Central memory CD8-positive, alpha-beta T cell (primary cell): ENCODE measurements at regions not wholly inside any gene's neighbourhood (a gene's known extent, or its start where the extent isn't known, plus 50 kb on each side); places are given as distances from the start of the nearest gene placed in this dataset.
"Not testable (repeated sequence)": the region's sequence is repeated elsewhere in the genome, so short reads cannot be mapped to it uniquely, and the experiment has no call there.

Experiments
- ATAC-seq: fragments of 150-1000 bp; cut with Tn5 transposase; replicated peaks from 2 replicates; pipeline ENCODE4 v1.10.0; 2022; ENCODE audit warnings: mild to moderate bottlenecking, moderate FRiP score, moderate number of reproducible peaks; ENCODE audit not compliant: poor library complexity, severe bottlenecking; ENCODE audit errors: extremely low read depth
- DNase-seq, 2 donors: peaks; one replicate each; pipeline ENCODE4 v3.0.0; 2021; ENCODE audit warnings: low spot score in 2 of 2
- H3K27ac Mint-ChIP-seq: one replicate; pipeline ENCODE4 v1.8.0; 2022; ENCODE audit warnings: low read depth, mild to moderate bottlenecking, moderate library complexity, mixed read lengths
- H3K27me3 Mint-ChIP-seq: one replicate; pipeline ENCODE4 v1.8.0; 2022; ENCODE audit warnings: mixed read lengths
- H3K36me3 Mint-ChIP-seq: one replicate; pipeline ENCODE4 v1.8.0; 2022; ENCODE audit warnings: mild to moderate bottlenecking, moderate library complexity, mixed read lengths; ENCODE audit not compliant: insufficient read depth
- H3K4me1 Mint-ChIP-seq: one replicate; pipeline ENCODE4 v1.8.0; 2022; ENCODE audit warnings: mixed read lengths
- H3K4me3 Mint-ChIP-seq: one replicate; pipeline ENCODE4 v1.8.0; 2022; ENCODE audit warnings: mild to moderate bottlenecking, moderate library complexity, mixed read lengths
- H3K9me3 Mint-ChIP-seq: one replicate; pipeline ENCODE4 v1.8.0; 2022; ENCODE audit warnings: mixed read lengths

- Mint-ChIP-seq H3K4me3 (no peak overlapping the region), H3K4me1 (no peaks in the 10 kb centered on the region), H3K27ac (no peak overlapping the region), H3K9me3 (peaks cover 7% of the 10 kb centered on the region), H3K36me3 (no peaks in the 10 kb centered on the region), H3K27me3 (no peaks in the 10 kb centered on the region)
- DNase-seq (no peak), ATAC-seq (no peak)
These were observed 724.6 kb upstream of the NRP1 start for GRCh38 chr10:34058845-34059614.

- H3K36me3 Mint-ChIP-seq, H3K4me1 Mint-ChIP-seq, H3K4me3 Mint-ChIP-seq, H3K27me3 Mint-ChIP-seq, ATAC-seq, DNase-seq, H3K9me3 Mint-ChIP-seq, H3K27ac Mint-ChIP-seq: not testable (repeated sequence)
These were observed 721.0 kb upstream of the NRP1 start for GRCh38 chr10:34055410-34055985.

GRCh38 chr10:34049887-34050286 is 715.4 kb upstream of the NRP1 start:
- H3K36me3 Mint-ChIP-seq, result no peaks in the 10 kb centered on the region
- no peak for ATAC-seq
- no peak for DNase-seq
- H3K4me1 Mint-ChIP-seq, result no peaks in the 10 kb centered on the region
- H3K27ac Mint-ChIP-seq, result no peak overlapping the region
- H3K27me3 Mint-ChIP-seq, result no peaks in the 10 kb centered on the region
- H3K9me3 Mint-ChIP-seq, result peaks cover 5% of the 10 kb centered on the region
- no peak overlapping the region for H3K4me3 Mint-ChIP-seq

GRCh38 chr10:34049469-34049868 is 715.0 kb upstream of the NRP1 start:
- Mint-ChIP-seq H3K27me3 (no peaks in the 10 kb centered on the region), H3K4me1 (no peaks in the 10 kb centered on the region), H3K9me3 (peaks cover 5% of the 10 kb centered on the region), H3K36me3 (no peaks in the 10 kb centered on the region), H3K4me3 (no peak overlapping the region), H3K27ac (no peak overlapping the region)
- DNase-seq (no peak), ATAC-seq (no peak)

GRCh38 chr10:34047389-34047788 is 712.9 kb upstream of the NRP1 start:
- peaks cover 5% of the 10 kb centered on the region for H3K9me3 Mint-ChIP-seq
- no peak overlapping the region for H3K27ac Mint-ChIP-seq
- H3K27me3 Mint-ChIP-seq, result no peaks in the 10 kb centered on the region
- ATAC-seq, result no peak
- DNase-seq, result no peak
- no peaks in the 10 kb centered on the region for H3K36me3 Mint-ChIP-seq
- H3K4me3 Mint-ChIP-seq, result no peak overlapping the region
- H3K4me1 Mint-ChIP-seq, result no peaks in the 10 kb centered on the region

- Mint-ChIP-seq H3K9me3 (peaks cover under 1% of the 10 kb centered on the region), H3K36me3 (no peaks in the 10 kb centered on the region), H3K4me1 (no peaks in the 10 kb centered on the region), H3K27ac (no peak overlapping the region), H3K27me3 (no peaks in the 10 kb centered on the region), H3K4me3 (no peak overlapping the region)
- no peak for ATAC-seq
- DNase-seq, result no peak
These were observed 712.1 kb upstream of the NRP1 start for GRCh38 chr10:34046506-34047034.

- Mint-ChIP-seq H3K9me3 (peaks cover 3% of the 10 kb centered on the region), H3K4me3 (no peak overlapping the region), H3K4me1 (no peaks in the 10 kb centered on the region), H3K27ac (no peak overlapping the region), H3K27me3 (no peaks in the 10 kb centered on the region), H3K36me3 (no peaks in the 10 kb centered on the region)
- ATAC-seq (no peak), DNase-seq (no peak)
These were observed 711.2 kb upstream of the NRP1 start for GRCh38 chr10:34045571-34046190.

- no peaks in the 10 kb centered on the region for H3K27me3 Mint-ChIP-seq
- H3K36me3 Mint-ChIP-seq, result no peaks in the 10 kb centered on the region
- no peak overlapping the region for H3K27ac Mint-ChIP-seq
- ATAC-seq, result no peak
- H3K4me1 Mint-ChIP-seq, result no peaks in the 10 kb centered on the region
- H3K9me3 Mint-ChIP-seq, result peaks cover 6% of the 10 kb centered on the region
- no peak overlapping the region for H3K4me3 Mint-ChIP-seq
- DNase-seq, result no peak
These were observed 707.4 kb upstream of the NRP1 start for GRCh38 chr10:34041871-34042270.

- no peak overlapping the region for H3K4me3 Mint-ChIP-seq
- H3K9me3 Mint-ChIP-seq, result peaks cover 6% of the 10 kb centered on the region
- DNase-seq (no peak), ATAC-seq (no peak)
- H3K4me1 Mint-ChIP-seq, result no peaks in the 10 kb centered on the region
- H3K27ac Mint-ChIP-seq, result no peak overlapping the region
- no peaks in the 10 kb centered on the region for H3K36me3 Mint-ChIP-seq
- no peaks in the 10 kb centered on the region for H3K27me3 Mint-ChIP-seq
These were observed 703.0 kb upstream of the NRP1 start for GRCh38 chr10:34037499-34037898.

- ATAC-seq, H3K4me1 Mint-ChIP-seq, H3K27me3 Mint-ChIP-seq, H3K27ac Mint-ChIP-seq, H3K9me3 Mint-ChIP-seq, H3K4me3 Mint-ChIP-seq, DNase-seq, H3K36me3 Mint-ChIP-seq: not testable (repeated sequence)
These were observed 700.8 kb upstream of the NRP1 start for GRCh38 chr10:34035241-34035790.

- H3K4me1 Mint-ChIP-seq, result no peaks in the 10 kb centered on the region
- no peaks in the 10 kb centered on the region for H3K27me3 Mint-ChIP-seq
These were observed 698.6 kb upstream of the NRP1 start for GRCh38 chr10:34033078-34033477.

GRCh38 chr10:34032564-34032963 is 698.1 kb upstream of the NRP1 start:
- Mint-ChIP-seq H3K27me3 (no peaks in the 10 kb centered on the region), H3K4me3 (no peak overlapping the region), H3K4me1 (no peaks in the 10 kb centered on the region), H3K9me3 (no peaks in the 10 kb centered on the region), H3K36me3 (no peaks in the 10 kb centered on the region), H3K27ac (no peak overlapping the region)
- ATAC-seq (no peak), DNase-seq (no peak)

More at GRCh38 chr10:34033078-34033477, 698.6 kb upstream of the NRP1 start:
- DNase-seq, result no peak
- no peaks in the 10 kb centered on the region for H3K9me3 Mint-ChIP-seq
- no peak overlapping the region for H3K4me3 Mint-ChIP-seq
- ATAC-seq, result no peak
- no peaks in the 10 kb centered on the region for H3K36me3 Mint-ChIP-seq
- no peak overlapping the region for H3K27ac Mint-ChIP-seq
